ENCODE measurements at regions not wholly inside any gene's neighbourhood (a gene's known extent, or its start where the extent isn't known, plus 50 kb on each side); places are given as distances from the start of the nearest gene placed in this dataset.

GRCh38 chr11:69983571-69983877 is 94.6 kb upstream of the ANO1 start:
- TF ChIP-seq EZH2 (IDR thresholded peaks at IDR 0.05; ENCODE audit: insufficient read depth, low read length), result no peak
- TF ChIP-seq, protein P1, sequence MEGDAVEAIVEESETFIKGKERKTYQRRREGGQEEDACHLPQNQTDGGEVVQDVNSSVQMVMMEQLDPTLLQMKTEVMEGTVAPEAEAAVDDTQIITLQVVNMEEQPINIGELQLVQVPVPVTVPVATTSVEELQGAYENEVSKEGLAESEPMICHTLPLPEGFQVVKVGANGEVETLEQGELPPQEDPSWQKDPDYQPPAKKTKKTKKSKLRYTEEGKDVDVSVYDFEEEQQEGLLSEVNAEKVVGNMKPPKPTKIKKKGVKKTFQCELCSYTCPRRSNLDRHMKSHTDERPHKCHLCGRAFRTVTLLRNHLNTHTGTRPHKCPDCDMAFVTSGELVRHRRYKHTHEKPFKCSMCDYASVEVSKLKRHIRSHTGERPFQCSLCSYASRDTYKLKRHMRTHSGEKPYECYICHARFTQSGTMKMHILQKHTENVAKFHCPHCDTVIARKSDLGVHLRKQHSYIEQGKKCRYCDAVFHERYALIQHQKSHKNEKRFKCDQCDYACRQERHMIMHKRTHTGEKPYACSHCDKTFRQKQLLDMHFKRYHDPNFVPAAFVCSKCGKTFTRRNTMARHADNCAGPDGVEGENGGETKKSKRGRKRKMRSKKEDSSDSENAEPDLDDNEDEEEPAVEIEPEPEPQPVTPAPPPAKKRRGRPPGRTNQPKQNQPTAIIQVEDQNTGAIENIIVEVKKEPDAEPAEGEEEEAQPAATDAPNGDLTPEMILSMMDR (IDR thresholded peaks at IDR 0.05; ENCODE audit: insufficient read depth, low read depth, low read length), result no peak
